ENCODE measurements at regions not wholly inside any gene's neighbourhood (a gene's known extent, or its start where the extent isn't known, plus 50 kb on each side); places are given as distances from the start of the nearest gene placed in this dataset.

DNA sequence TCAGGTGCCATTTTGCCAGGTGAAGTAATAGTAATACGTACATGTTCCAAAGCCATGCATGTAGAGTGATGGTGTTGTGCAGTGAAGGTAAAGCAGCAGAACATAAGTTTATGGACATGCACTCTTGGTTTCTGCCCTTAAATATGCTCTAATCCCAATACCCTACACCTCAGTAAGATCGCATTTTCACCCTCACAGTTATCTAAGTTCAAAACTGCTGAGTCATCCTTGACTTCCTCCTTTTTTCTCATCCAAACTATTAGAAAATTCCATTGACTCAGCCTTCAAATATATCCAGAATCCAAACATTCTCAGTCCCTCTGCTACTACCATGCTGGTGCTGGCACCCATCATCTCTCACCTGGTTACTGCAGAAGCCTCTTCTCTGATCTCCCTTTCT lies 652.9 kb upstream of the IGFBP7 start:
- CTCF ChIA-PET: no interaction called here
- TF ChIP-seq, protein P1, sequence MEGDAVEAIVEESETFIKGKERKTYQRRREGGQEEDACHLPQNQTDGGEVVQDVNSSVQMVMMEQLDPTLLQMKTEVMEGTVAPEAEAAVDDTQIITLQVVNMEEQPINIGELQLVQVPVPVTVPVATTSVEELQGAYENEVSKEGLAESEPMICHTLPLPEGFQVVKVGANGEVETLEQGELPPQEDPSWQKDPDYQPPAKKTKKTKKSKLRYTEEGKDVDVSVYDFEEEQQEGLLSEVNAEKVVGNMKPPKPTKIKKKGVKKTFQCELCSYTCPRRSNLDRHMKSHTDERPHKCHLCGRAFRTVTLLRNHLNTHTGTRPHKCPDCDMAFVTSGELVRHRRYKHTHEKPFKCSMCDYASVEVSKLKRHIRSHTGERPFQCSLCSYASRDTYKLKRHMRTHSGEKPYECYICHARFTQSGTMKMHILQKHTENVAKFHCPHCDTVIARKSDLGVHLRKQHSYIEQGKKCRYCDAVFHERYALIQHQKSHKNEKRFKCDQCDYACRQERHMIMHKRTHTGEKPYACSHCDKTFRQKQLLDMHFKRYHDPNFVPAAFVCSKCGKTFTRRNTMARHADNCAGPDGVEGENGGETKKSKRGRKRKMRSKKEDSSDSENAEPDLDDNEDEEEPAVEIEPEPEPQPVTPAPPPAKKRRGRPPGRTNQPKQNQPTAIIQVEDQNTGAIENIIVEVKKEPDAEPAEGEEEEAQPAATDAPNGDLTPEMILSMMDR (IDR thresholded peaks at IDR 0.05): no peak
- POLR2A ChIA-PET: no interaction called here
- intact Hi-C loops (cut with DNase I, micrococcal nuclease): no loop called here
- H3K4me1 ChIP-seq (ENCODE audit: insufficient read depth, low read length): no peaks in the 10 kb centered on the region
- DNase-seq (no peak), ATAC-seq (ENCODE audit: poor library complexity) (no peak)
- H3K4me1 Mint-ChIP-seq (ENCODE audit: low read depth): no peaks in the 10 kb centered on the region
- peaks cover 7% of the 10 kb centered on the region for H3K9me3 Mint-ChIP-seq
- no peaks in the 10 kb centered on the region for H3K36me3 Mint-ChIP-seq (ENCODE audit: low read depth)
- H3K9me3 ChIP-seq (ENCODE audit: control insufficient read depth in 1 of 2, insufficient read depth in 1 of 2, low read length in 2 of 2): no peaks in the 10 kb centered on the region
- no peak overlapping the region for H3K4me3 Mint-ChIP-seq
- H3K27me3 Mint-ChIP-seq: no peaks in the 10 kb centered on the region
- H3K4me3 ChIP-seq (ENCODE audit: low read length): no peak overlapping the region
- no peaks in the 10 kb centered on the region for H3K36me3 ChIP-seq (ENCODE audit: insufficient read depth, low read length)
- H3K27me3 ChIP-seq (ENCODE audit: control insufficient read depth in 1 of 2, insufficient read depth in 2 of 2, low read length in 2 of 2): no peaks in the 10 kb centered on the region
- H3K27ac ChIP-seq (ENCODE audit: low read depth in 1 of 2, low read length in 2 of 2): no peak overlapping the region
- no peak overlapping the region for H3K27ac Mint-ChIP-seq

DNA sequence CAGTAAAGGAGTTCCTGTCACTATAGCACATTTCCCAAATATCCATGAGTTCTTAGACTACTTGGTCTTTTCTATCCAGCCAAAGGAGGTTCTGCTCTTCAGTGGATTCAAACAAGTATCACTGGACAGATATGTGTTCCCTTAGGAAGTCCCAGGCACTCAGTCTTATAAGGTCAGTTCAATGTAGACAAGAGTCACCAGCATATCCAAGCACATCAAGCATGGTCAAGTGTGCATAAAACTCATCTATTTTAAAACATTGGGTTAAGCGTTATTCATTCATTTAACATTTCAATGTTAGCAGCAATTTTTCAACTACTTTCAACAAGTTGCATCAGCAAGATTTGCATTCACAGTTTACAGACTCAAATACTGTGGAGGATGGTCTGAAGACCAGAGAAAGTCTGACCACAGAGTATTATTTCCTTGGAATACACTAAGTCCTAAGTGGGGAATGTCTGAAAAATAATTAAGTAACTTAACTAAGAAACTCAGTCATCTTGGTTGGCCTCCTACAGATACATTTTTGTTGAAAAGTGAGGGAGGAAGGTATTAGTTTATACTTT lies 630.5 kb upstream of the IGFBP7 start:
- intact Hi-C loops (cut with DNase I, micrococcal nuclease): no loop called here
- POLR2A ChIA-PET: no interaction called here
- Mint-ChIP-seq H3K27ac (no peak overlapping the region), H3K36me3 (ENCODE audit: low read depth) (no peaks in the 10 kb centered on the region), H3K9me3 (peaks cover 5% of the 10 kb centered on the region), H3K4me1 (ENCODE audit: low read depth) (no peaks in the 10 kb centered on the region), H3K4me3 (no peak overlapping the region), H3K27me3 (no peaks in the 10 kb centered on the region)
- no peak for DNase-seq
- H3K36me3 ChIP-seq (ENCODE audit: insufficient read depth, low read length): no peaks in the 10 kb centered on the region
- no peaks in the 10 kb centered on the region for H3K27me3 ChIP-seq (ENCODE audit: control insufficient read depth in 1 of 2, insufficient read depth in 2 of 2, low read length in 2 of 2)
- no peak for ATAC-seq (ENCODE audit: poor library complexity)
- no peak overlapping the region for H3K27ac ChIP-seq (ENCODE audit: low read depth in 1 of 2, low read length in 2 of 2)
- no peak overlapping the region for H3K4me3 ChIP-seq (ENCODE audit: low read length)
- CTCF ChIA-PET: no interaction called here
- TF ChIP-seq, protein P1 (IDR thresholded peaks at IDR 0.05): no peak
- no peaks in the 10 kb centered on the region for H3K9me3 ChIP-seq (ENCODE audit: control insufficient read depth in 1 of 2, insufficient read depth in 1 of 2, low read length in 2 of 2)
- H3K4me1 ChIP-seq (ENCODE audit: insufficient read depth, low read length): no peaks in the 10 kb centered on the region

DNA sequence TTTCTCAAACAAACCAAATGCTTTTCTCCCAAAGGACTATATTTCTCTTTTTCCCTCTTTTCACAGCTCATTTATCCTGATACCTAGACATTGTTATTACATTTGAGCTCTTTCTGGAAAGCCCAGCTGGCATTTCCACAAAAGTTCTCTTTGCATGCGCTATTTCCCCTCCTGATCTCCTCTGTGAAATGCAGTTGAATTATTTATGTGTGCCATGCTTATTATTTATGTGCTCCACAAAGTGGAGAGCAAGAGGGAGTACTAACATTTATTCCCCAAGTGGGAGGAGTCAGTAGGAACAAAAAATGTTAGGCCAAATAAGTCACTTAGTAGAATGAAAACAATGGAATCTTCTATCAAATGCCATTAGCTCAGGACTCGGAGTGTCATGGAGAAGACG lies 626.6 kb upstream of the IGFBP7 start:
- H3K36me3 ChIP-seq (ENCODE audit: insufficient read depth, low read length): no peaks in the 10 kb centered on the region
- H3K27ac ChIP-seq (ENCODE audit: low read depth in 1 of 2, low read length in 2 of 2): no peak overlapping the region
- no peaks in the 10 kb centered on the region for H3K27me3 Mint-ChIP-seq
- H3K4me1 Mint-ChIP-seq (ENCODE audit: low read depth): no peaks in the 10 kb centered on the region
- H3K9me3 ChIP-seq (ENCODE audit: control insufficient read depth in 1 of 2, insufficient read depth in 1 of 2, low read length in 2 of 2): peaks cover 0 to under 1% of the 10 kb centered on the region in 2 experiments
- H3K4me1 ChIP-seq (ENCODE audit: insufficient read depth, low read length): no peaks in the 10 kb centered on the region
- ATAC-seq (ENCODE audit: poor library complexity) (no peak), DNase-seq (no peak)
- H3K4me3 ChIP-seq (ENCODE audit: low read length): no peak overlapping the region
- H3K27ac Mint-ChIP-seq: no peak overlapping the region
- H3K36me3 Mint-ChIP-seq (ENCODE audit: low read depth): no peaks in the 10 kb centered on the region
- POLR2A ChIA-PET: no interaction called here
- CTCF ChIA-PET: no interaction called here
- H3K9me3 Mint-ChIP-seq: no peaks in the 10 kb centered on the region
- H3K27me3 ChIP-seq (ENCODE audit: control insufficient read depth in 1 of 2, insufficient read depth in 2 of 2, low read length in 2 of 2): no peaks in the 10 kb centered on the region
- intact Hi-C loops (cut with DNase I, micrococcal nuclease): no loop called here
- H3K4me3 Mint-ChIP-seq: no peak overlapping the region
- TF ChIP-seq, protein P1 (IDR thresholded peaks at IDR 0.05): no peak

Data from CD4-positive, alpha-beta T cell (primary cell).